ENCODE measurements at regions not wholly inside any gene's neighbourhood (a gene's known extent, or its start where the extent isn't known, plus 50 kb on each side); places are given as distances from the start of the nearest gene placed in this dataset.

GRCh38 chr5:4911646-4912403 lies 228.3 kb upstream of the ADAMTS16 start:
- H3K27ac ChIP-seq: no peak overlapping the region
- H3K4me3 ChIP-seq: no peak overlapping the region
- H3K36me3 ChIP-seq: no peaks in the 10 kb centered on the region
- DNase-seq (ENCODE audit: low spot score): no peak
- H3K4me1 ChIP-seq (ENCODE audit: control insufficient read depth in 1 of 2, low read depth in 2 of 2): no peaks in the 10 kb centered on the region
- TF ChIP-seq CTCF (IDR thresholded peaks at IDR 0.05): no peak
- no peaks in the 10 kb centered on the region for H3K27me3 ChIP-seq (replicated peaks; ENCODE audit: insufficient read depth)
- ATAC-seq (ENCODE audit: insufficient number of reproducible peaks, low FRiP score, low read depth): no peak
- no peaks in the 10 kb centered on the region for H3K9me3 ChIP-seq

GRCh38 chr5:4921929-4922328 lies 218.2 kb upstream of the ADAMTS16 start:
- H3K9me3 ChIP-seq: no peaks in the 10 kb centered on the region
- DNase-seq (ENCODE audit: low spot score) (no peak), ATAC-seq (ENCODE audit: insufficient number of reproducible peaks, low FRiP score, low read depth) (no peak)
- no peaks in the 10 kb centered on the region for H3K4me1 ChIP-seq (ENCODE audit: control insufficient read depth in 1 of 2, low read depth in 2 of 2)
- H3K27ac ChIP-seq: no peak overlapping the region
- no peak overlapping the region for H3K4me3 ChIP-seq
- no peaks in the 10 kb centered on the region for H3K27me3 ChIP-seq (replicated peaks; ENCODE audit: insufficient read depth)
- H3K36me3 ChIP-seq: no peaks in the 10 kb centered on the region
- TF ChIP-seq CTCF (IDR thresholded peaks at IDR 0.05): no peak

GRCh38 chr5:4924577-4924976 lies 215.6 kb upstream of the ADAMTS16 start:
- H3K9me3 ChIP-seq: no peaks in the 10 kb centered on the region
- no peak for DNase-seq (ENCODE audit: low spot score)
- H3K4me1 ChIP-seq (ENCODE audit: control insufficient read depth in 1 of 2, low read depth in 2 of 2): no peaks in the 10 kb centered on the region
- H3K36me3 ChIP-seq: no peaks in the 10 kb centered on the region
- no peak overlapping the region for H3K27ac ChIP-seq
- no peak for TF ChIP-seq CTCF (IDR thresholded peaks at IDR 0.05)
- H3K4me3 ChIP-seq: no peak overlapping the region
- ATAC-seq (ENCODE audit: insufficient number of reproducible peaks, low FRiP score, low read depth): no peak
- no peaks in the 10 kb centered on the region for H3K27me3 ChIP-seq (replicated peaks; ENCODE audit: insufficient read depth)

GRCh38 chr5:4927097-4927496 lies 213.0 kb upstream of the ADAMTS16 start:
- no peaks in the 10 kb centered on the region for H3K36me3 ChIP-seq
- no peak for TF ChIP-seq CTCF (IDR thresholded peaks at IDR 0.05)
- DNase-seq (ENCODE audit: low spot score) (no peak), ATAC-seq (ENCODE audit: insufficient number of reproducible peaks, low FRiP score, low read depth) (no peak)
- H3K27me3 ChIP-seq (replicated peaks; ENCODE audit: insufficient read depth): no peaks in the 10 kb centered on the region
- no peaks in the 10 kb centered on the region for H3K4me1 ChIP-seq (ENCODE audit: control insufficient read depth in 1 of 2, low read depth in 2 of 2)
- H3K27ac ChIP-seq: no peak overlapping the region
- H3K4me3 ChIP-seq: no peak overlapping the region
- H3K9me3 ChIP-seq: no peaks in the 10 kb centered on the region

DNA sequence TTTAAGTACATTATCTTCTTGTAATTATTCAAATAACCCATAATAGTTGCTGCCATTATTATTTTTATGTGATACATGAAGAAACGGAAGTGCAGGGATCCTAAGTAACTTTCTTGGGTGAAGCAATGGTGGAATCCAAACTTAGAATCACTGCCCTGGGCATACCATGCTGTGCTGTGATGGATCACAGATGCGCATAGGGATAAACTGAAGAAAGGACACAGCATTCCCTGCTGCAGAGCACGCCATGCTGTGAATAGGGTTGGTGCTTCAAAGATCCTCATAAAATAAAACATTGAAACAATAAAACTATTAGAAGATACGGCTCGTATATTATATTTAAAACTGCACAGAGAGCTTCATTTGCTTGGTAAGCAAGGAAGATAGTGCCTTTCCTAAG lies 211.7 kb upstream of the ADAMTS16 start:
- Histone ChIP-seq H3K27ac (no peak overlapping the region), H3K27me3 (replicated peaks; ENCODE audit: insufficient read depth) (no peaks in the 10 kb centered on the region), H3K4me3 (no peak overlapping the region), H3K4me1 (ENCODE audit: control insufficient read depth in 1 of 2, low read depth in 2 of 2) (no peaks in the 10 kb centered on the region), H3K36me3 (no peaks in the 10 kb centered on the region), H3K9me3 (no peaks in the 10 kb centered on the region)
- DNase-seq (ENCODE audit: low spot score) (no peak), ATAC-seq (ENCODE audit: insufficient number of reproducible peaks, low FRiP score, low read depth) (no peak)
- TF ChIP-seq CTCF (IDR thresholded peaks at IDR 0.05): no peak

All from thoracic aorta (tissue), 2 donors.